HCT116 (cell line): ENCODE measurements at regions not wholly inside any gene's neighbourhood (a gene's known extent, or its start where the extent isn't known, plus 50 kb on each side); places are given as distances from the start of the nearest gene placed in this dataset.
A peak's percentile ranks its signal among the peaks of the same experiment; 100 is the strongest.

Experiments
- ATAC-seq: fragments of 200-7000 bp; cut with Tn5 transposase; 2 replicates; pipeline ENCODE4 v1.9.1; 2020; ENCODE audit warnings: mild to moderate bottlenecking, moderate library complexity
- BruUV-seq: library from RNA; stranded (reverse); fragments of 400-500 nt; replicated peaks from 2 replicates; lab custom pipeline; 2021; lab: Mats Ljungman, UMichigan
- CTCF ChIA-PET: fragments of 300-600 bp; sonication (Branson Sonifier 250); formaldehyde crosslinking; loops from one replicate; lab custom pipeline; 2021; ENCODE audit warnings: antibody characterized with exemption; lab: Charles Lee
- POLR2A ChIA-PET: fragments of 300-600, 350-600 bp; sonication (Branson Sonifier 250); formaldehyde crosslinking; loops from one replicate; lab custom pipeline; 2021; ENCODE audit warnings: antibody characterized with exemption; lab: Charles Lee
- RAD21 ChIA-PET, 2 experiments: fragments of 300-600 bp; sonication (Branson Sonifier 250); formaldehyde crosslinking; loops; one replicate each; lab custom pipeline; 2023; ENCODE audit warnings: low total read pairs in 2 of 2; ENCODE audit not compliant: uncharacterized antibody in 2 of 2, unreplicated experiment in 2 of 2, low non-redundant PET in 1 of 2; lab: Charles Lee
- DNase-seq: peaks from one replicate; pipeline ENCODE4 v3.0.0-alpha.2; 2010; ENCODE audit warnings: low read depth, low spot score
- H2AFZ ChIP-seq: fragments of 200-600 bp; shearing (Covaris generic), sonication (generic); 2 replicates; pipeline ENCODE4 v1.6.1; 2017; ENCODE audit warnings: low read depth, mixed run types, mixed read lengths, antibody characterized with exemption, low read length; ENCODE audit not compliant: poor library complexity, severe bottlenecking
- H3K27ac ChIP-seq: 2 replicates; pipeline ENCODE4 v1.5.1; 2012; ENCODE audit warnings: low read depth, low read length
- H3K27me3 ChIP-seq: fragments of 200-600 bp; sonication (generic); 2 replicates; pipeline ENCODE4 v1.6.1; 2016; ENCODE audit warnings: mixed run types, low read length, mixed read lengths; ENCODE audit not compliant: insufficient read depth
- H3K36me3 ChIP-seq, 2 experiments: fragments of 200-500 bp in 1 of 2; fragments of 200-600 bp in 1 of 2; sonication (Bioruptor generic) in 1 of 2; sonication (generic) in 1 of 2; 2 replicates each; pipeline versions ENCODE4 v1.5.1 to v1.6.1; 2014 to 2016; ENCODE audit warnings: low read length in 2 of 2, inconsistent platforms in 1 of 2, mixed read lengths in 1 of 2, mixed run types in 1 of 2; ENCODE audit not compliant: insufficient read depth in 2 of 2, control insufficient read depth in 1 of 2
- H3K4me1 ChIP-seq, 2 experiments: fragments of 200-600 bp in 1 of 2; sonication (generic) in 1 of 2; 2 replicates each; pipeline versions ENCODE4 v1.5.1 to v1.6.1; 2012 to 2017; ENCODE audit warnings: low read length in 2 of 2, inconsistent platforms in 1 of 2, mild to moderate bottlenecking in 1 of 2, mixed read lengths in 1 of 2, mixed run types in 1 of 2, moderate library complexity in 1 of 2; ENCODE audit not compliant: insufficient read depth in 2 of 2, control insufficient read depth in 1 of 2
- H3K4me2 ChIP-seq: fragments of 200-600 bp; sonication (generic); 2 replicates; pipeline ENCODE4 v1.6.1; 2017; ENCODE audit warnings: mixed run types, low read length, mixed read lengths
- H3K4me3 ChIP-seq, 2 experiments: fragments of 200-600 bp in 1 of 2; sonication (generic) in 1 of 2; replicated peaks in 1 of 2; 2 replicates each; pipeline ENCODE4 v1.5.1; 2011 to 2016; ENCODE audit warnings: low read length in 2 of 2, control low read depth in 1 of 2, low read depth in 1 of 2, mild to moderate bottlenecking in 1 of 2, mixed read lengths in 1 of 2, mixed run types in 1 of 2
- H3K79me2 ChIP-seq: fragments of 200-600 bp; sonication (generic); 2 replicates; pipeline ENCODE4 v1.6.1; 2017; ENCODE audit warnings: mild to moderate bottlenecking, mixed run types, low read length, moderate library complexity, mixed read lengths; ENCODE audit not compliant: insufficient read depth
- H3K9ac ChIP-seq: fragments of 200-600 bp; sonication (generic); 2 replicates; pipeline ENCODE4 v1.6.1; 2016; ENCODE audit warnings: low read length, mixed read lengths
- H3K9me2 ChIP-seq: fragments of 200-600 bp; sonication (generic), shearing (Covaris generic); 2 replicates; pipeline ENCODE4 v1.6.1; 2017; ENCODE audit warnings: mixed run types, mild to moderate bottlenecking, moderate library complexity; ENCODE audit not compliant: insufficient read depth
- H3K9me3 ChIP-seq, 2 experiments: fragments of 200-500 bp in 1 of 2; fragments of 200-600 bp in 1 of 2; sonication (Bioruptor generic) in 1 of 2; sonication (generic) in 1 of 2; 2 replicates each; pipeline ENCODE4 v1.6.1; 2014 to 2017; ENCODE audit warnings: low read length in 2 of 2, mixed read lengths in 2 of 2, inconsistent platforms in 1 of 2, low read depth in 1 of 2, mild to moderate bottlenecking in 1 of 2, mixed run types in 1 of 2, moderate library complexity in 1 of 2; ENCODE audit not compliant: control insufficient read depth in 1 of 2, insufficient read depth in 1 of 2
- H4K20me1 ChIP-seq: fragments of 200-600 bp; sonication (generic), shearing (Covaris generic); 2 replicates; pipeline ENCODE4 v1.6.1; 2017; ENCODE audit warnings: mixed run types, mild to moderate bottlenecking, moderate library complexity; ENCODE audit not compliant: insufficient read depth
- EZH2 ChIP-seq: fragments of 200-600 bp; sonication (generic); IDR thresholded peaks from 2 replicates; pipeline ENCODE4 v1.6.1; 2017; ENCODE audit warnings: antibody characterized with exemption, mixed run types
- EZH2phosphoT487 ChIP-seq: fragments of 200-600 bp; IDR thresholded peaks from 2 replicates; pipeline ENCODE4 v1.6.1; 2018; ENCODE audit warnings: antibody characterized with exemption, borderline replicate concordance
- JUND ChIP-seq: IDR thresholded peaks from 2 replicates; pipeline ENCODE4 v1.6.1; 2012
- RAD21 ChIP-seq: IDR thresholded peaks from 2 replicates; pipeline ENCODE4 v1.6.1; 2012; ENCODE audit warnings: low read depth, mild to moderate bottlenecking
- SIN3A ChIP-seq: IDR thresholded peaks from 2 replicates; pipeline ENCODE4 v1.6.1; 2012; ENCODE audit warnings: low read depth
- SRF ChIP-seq: IDR thresholded peaks from 2 replicates; pipeline ENCODE4 v1.6.1; 2012; ENCODE audit warnings: low read depth
- ZBTB33 ChIP-seq: IDR thresholded peaks from 2 replicates; pipeline ENCODE4 v1.6.1; 2011; ENCODE audit warnings: mild to moderate bottlenecking, low read length, moderate library complexity; ENCODE audit not compliant: insufficient replicate concordance; ENCODE audit errors: extremely low read depth
- intact Hi-C: fragments of 100-400 bp; cut with micrococcal nuclease; formaldehyde crosslinking; loops from 2 replicates; pipeline ENCODE4 v1.10.0; 2022
- TF ChIP-seq, protein P1 (sequence below), 3 experiments: fragments of 200-600 bp in 1 of 3; sonication (generic) in 1 of 3; IDR thresholded peaks in 2 of 3; conservative IDR thresholded peaks in 1 of 3; 2 replicates each; pipeline ENCODE4 v1.5.1; 2012 to 2017; ENCODE audit warnings: low read depth in 2 of 3, low read length in 2 of 3, antibody characterized with exemption in 1 of 3, borderline replicate concordance in 1 of 3, control low read depth in 1 of 3, mild to moderate bottlenecking in 1 of 3, mixed read lengths in 1 of 3, mixed run types in 1 of 3, moderate library complexity in 1 of 3; ENCODE audit not compliant: insufficient read depth in 1 of 3
- TF ChIP-seq, protein P2 (sequence below): IDR thresholded peaks from 2 replicates; pipeline ENCODE4 v1.6.1; 2012; ENCODE audit warnings: low read depth

DNA sequence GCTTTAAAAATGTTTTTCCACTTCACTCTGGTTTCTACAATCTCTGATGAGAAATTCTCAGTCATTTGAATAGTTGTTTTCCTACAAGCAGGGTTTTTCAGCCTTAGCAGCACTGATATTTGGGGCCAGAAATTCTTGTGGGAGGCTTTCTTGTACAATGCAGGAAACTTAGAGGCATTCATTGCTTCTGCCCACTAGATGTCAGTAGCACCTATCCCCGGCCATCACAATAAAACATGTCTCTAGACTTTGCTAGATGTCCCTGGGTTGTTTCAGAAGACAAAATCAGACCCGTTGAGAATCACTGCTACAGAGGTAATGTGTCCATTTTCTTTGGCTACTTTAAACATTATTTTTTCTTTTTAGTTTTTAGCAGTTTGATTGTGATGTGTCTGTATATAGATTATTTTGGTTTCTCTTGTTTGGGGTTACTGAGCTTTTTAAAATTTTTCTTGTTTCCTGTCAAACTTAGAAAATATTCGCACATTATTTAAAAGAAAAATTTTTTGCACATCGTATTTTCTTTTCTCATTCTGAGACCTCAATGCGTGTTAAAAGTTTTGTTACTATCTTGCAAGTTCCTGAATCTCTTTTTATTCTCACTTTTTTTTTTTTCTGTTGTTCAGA, 60.8 kb upstream of the CCDC179 start:
- Histone ChIP-seq H3K4me1 (no peaks in the 10 kb centered on the region), H3K9me3 (no peaks in the 10 kb centered on the region), H4K20me1 (no peaks in the 10 kb centered on the region), H3K36me3 (no peaks in the 10 kb centered on the region), H3K9me2 (no peaks in the 10 kb centered on the region), H3K9ac (no peak overlapping the region), H3K27ac (no peak overlapping the region), H3K4me2 (no peak overlapping the region), H3K4me3 (no peak overlapping the region), H3K27me3 (no peaks in the 10 kb centered on the region), H3K79me2 (no peaks in the 10 kb centered on the region), H2AFZ (no peak overlapping the region)
- BruUV-seq = no TSS peak
- ChIA-PET CTCF (no interaction called here), POLR2A (no interaction called here), RAD21 (no interaction called here)
- ATAC-seq (peak; percentile 78), DNase-seq (no peak)
- TF ChIP-seq, protein P1, sequence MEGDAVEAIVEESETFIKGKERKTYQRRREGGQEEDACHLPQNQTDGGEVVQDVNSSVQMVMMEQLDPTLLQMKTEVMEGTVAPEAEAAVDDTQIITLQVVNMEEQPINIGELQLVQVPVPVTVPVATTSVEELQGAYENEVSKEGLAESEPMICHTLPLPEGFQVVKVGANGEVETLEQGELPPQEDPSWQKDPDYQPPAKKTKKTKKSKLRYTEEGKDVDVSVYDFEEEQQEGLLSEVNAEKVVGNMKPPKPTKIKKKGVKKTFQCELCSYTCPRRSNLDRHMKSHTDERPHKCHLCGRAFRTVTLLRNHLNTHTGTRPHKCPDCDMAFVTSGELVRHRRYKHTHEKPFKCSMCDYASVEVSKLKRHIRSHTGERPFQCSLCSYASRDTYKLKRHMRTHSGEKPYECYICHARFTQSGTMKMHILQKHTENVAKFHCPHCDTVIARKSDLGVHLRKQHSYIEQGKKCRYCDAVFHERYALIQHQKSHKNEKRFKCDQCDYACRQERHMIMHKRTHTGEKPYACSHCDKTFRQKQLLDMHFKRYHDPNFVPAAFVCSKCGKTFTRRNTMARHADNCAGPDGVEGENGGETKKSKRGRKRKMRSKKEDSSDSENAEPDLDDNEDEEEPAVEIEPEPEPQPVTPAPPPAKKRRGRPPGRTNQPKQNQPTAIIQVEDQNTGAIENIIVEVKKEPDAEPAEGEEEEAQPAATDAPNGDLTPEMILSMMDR (IDR thresholded peaks at IDR 0.05 in 2 of 3, conservative IDR thresholded peaks at IDR 0.05 in 1 of 3; ENCODE audit: borderline replicate concordance in 1 of 3, insufficient read depth in 1 of 3, low read depth in 2 of 3, low read length in 2 of 3) = peak in 2 of 3 experiments; percentile 62 to 64; a peak in 4 of 6 replicates
- TF ChIP-seq ZBTB33 = no peak
- TF ChIP-seq RAD21 = peak; percentile 23; the same call in 1 of the 2 replicates
- TF ChIP-seq SIN3A = no peak
- TF ChIP-seq JUND = no peak
- TF ChIP-seq EZH2 = no peak
- TF ChIP-seq SRF = no peak
- TF ChIP-seq EZH2phosphoT487 = no peak
- TF ChIP-seq, protein P2, sequence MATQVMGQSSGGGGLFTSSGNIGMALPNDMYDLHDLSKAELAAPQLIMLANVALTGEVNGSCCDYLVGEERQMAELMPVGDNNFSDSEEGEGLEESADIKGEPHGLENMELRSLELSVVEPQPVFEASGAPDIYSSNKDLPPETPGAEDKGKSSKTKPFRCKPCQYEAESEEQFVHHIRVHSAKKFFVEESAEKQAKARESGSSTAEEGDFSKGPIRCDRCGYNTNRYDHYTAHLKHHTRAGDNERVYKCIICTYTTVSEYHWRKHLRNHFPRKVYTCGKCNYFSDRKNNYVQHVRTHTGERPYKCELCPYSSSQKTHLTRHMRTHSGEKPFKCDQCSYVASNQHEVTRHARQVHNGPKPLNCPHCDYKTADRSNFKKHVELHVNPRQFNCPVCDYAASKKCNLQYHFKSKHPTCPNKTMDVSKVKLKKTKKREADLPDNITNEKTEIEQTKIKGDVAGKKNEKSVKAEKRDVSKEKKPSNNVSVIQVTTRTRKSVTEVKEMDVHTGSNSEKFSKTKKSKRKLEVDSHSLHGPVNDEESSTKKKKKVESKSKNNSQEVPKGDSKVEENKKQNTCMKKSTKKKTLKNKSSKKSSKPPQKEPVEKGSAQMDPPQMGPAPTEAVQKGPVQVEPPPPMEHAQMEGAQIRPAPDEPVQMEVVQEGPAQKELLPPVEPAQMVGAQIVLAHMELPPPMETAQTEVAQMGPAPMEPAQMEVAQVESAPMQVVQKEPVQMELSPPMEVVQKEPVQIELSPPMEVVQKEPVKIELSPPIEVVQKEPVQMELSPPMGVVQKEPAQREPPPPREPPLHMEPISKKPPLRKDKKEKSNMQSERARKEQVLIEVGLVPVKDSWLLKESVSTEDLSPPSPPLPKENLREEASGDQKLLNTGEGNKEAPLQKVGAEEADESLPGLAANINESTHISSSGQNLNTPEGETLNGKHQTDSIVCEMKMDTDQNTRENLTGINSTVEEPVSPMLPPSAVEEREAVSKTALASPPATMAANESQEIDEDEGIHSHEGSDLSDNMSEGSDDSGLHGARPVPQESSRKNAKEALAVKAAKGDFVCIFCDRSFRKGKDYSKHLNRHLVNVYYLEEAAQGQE = no peak
- intact Hi-C loops = no loop called here
